Skin epidermis (tissue), 12 donors: ENCODE measurements at regions not wholly inside any gene's neighbourhood (a gene's known extent, or its start where the extent isn't known, plus 50 kb on each side); places are given as distances from the start of the nearest gene placed in this dataset.
"Not testable (repeated sequence)": the region's sequence is repeated elsewhere in the genome, so short reads cannot be mapped to it uniquely, and the experiment has no call there.

Experiments
- H3K27ac ChIP-seq, 21 experiments: fragments of 200-600 bp; sonication (generic) in 11 of 21; one replicate each; pipeline ENCODE4 v1.5.0; 2020; ENCODE audit warnings: mild to moderate bottlenecking in 3 of 21, inconsistent platforms in 2 of 21, moderate library complexity in 2 of 21
- H3K4me3 ChIP-seq, 7 experiments: fragments of 200-600 bp; sonication (generic) in 2 of 7; one replicate each; pipeline ENCODE4 v1.5.0; 2020; ENCODE audit warnings: inconsistent platforms in 2 of 7, mild to moderate bottlenecking in 2 of 7, moderate library complexity in 1 of 7

- H3K4me3 ChIP-seq, H3K27ac ChIP-seq: not testable (repeated sequence)
Observed at GRCh38 chr5:60454277-60454676, 245.7 kb downstream of the DEPDC1B start.

DNA sequence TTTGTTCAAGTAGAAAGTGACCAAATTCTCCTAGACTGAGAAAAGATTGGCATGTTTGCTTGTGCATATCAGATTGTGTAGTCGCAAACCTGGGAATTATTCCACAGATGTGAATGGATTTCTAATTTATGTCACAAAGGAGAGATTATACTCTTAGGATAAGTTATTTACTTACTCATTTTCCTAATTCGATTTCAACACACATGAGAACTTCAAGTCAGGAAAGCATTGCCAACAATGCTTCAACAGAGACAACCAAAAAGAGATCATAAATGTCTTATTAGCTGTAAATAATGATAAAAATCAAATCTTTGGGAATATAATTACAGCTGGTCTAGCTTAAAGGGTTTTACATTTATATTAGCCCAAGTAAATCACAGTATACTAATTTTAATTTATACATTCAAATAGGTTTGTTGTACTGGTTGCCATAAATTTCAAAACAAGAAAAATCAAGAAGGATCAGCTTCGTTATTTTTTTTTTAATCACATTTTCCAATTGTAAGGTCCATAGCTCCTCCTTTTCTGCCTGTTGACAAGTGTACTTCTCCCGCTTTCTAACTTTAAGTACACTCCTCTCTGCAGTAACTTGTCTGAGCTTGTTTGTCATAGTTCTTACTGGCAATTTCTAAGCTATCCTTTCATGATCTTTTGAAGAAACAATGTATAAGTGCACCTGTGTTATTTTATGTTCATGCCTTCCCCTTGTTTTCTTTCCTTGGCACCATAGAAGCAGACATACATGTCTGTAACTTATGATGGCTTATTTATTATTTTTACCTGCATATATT, 246.6 kb downstream of the DEPDC1B start:
- no peak overlapping the region for H3K27ac ChIP-seq
- no peak overlapping the region for H3K4me3 ChIP-seq

DNA sequence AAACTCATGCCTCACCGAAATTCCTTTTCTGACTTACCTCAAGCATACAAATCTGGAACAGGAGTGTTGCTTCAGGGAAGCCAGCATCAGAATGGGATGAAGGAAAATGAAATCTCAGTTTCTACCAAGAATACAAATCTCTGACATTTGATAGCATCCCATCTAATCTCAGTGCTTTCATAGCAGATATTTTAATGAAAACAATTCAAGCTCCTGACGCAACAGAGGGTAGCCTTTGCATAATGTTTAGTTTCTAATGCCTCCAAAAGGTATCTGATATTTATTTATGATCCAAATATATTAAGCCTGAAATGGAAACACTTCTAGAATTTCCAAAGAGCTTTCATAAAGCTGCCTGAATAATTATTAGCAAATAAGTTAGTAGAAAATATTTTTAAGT, 251.4 kb downstream of the DEPDC1B start:
- no peak overlapping the region for H3K27ac ChIP-seq
- no peak overlapping the region for H3K4me3 ChIP-seq

DNA sequence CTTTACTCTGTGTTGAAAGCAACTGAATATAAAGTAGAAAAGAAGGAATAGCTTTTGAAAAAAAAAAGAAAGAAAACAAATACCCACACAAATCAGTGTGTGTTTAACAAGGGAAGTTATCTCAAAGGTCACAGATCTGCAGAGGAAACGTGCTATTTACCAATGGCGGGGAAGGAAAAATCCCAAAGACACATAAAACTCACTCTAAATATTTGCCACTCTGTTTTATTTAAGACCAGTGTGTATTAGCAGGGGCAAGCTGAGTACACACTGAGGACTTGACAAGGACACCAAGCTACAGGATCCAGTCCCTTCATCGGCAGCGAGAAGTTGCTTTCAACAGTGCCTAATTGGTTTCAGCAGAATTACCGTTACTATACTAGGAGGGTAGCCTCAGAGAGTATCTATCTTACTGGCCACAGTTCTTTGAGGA, 252.5 kb downstream of the DEPDC1B start:
- Histone ChIP-seq H3K4me3 (no peak overlapping the region), H3K27ac (no peak overlapping the region)

DNA sequence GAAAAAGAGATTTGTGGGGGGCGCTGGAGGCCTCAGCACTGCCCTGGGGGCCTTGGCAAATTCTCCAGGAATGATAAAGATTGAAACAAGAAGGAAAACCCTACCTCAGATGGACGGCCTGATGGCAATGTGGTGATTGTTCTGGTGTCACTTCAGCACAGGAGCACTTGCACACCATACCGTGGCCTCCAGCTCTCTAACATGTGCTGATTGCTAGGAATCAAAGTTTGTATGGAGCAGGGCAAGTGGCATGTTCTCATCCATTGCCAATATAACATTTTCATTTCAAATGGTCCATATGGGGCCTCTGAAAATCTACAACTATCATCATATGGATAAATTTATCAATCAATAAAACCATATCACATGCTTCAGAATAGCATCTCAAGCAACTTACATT, 253.0 kb downstream of the DEPDC1B start:
- Histone ChIP-seq H3K27ac (no peak overlapping the region), H3K4me3 (no peak overlapping the region)

- Histone ChIP-seq H3K4me3 (no peak overlapping the region), H3K27ac (no peak overlapping the region)
Observed at GRCh38 chr5:60445921-60446320, 254.0 kb downstream of the DEPDC1B start.

DNA sequence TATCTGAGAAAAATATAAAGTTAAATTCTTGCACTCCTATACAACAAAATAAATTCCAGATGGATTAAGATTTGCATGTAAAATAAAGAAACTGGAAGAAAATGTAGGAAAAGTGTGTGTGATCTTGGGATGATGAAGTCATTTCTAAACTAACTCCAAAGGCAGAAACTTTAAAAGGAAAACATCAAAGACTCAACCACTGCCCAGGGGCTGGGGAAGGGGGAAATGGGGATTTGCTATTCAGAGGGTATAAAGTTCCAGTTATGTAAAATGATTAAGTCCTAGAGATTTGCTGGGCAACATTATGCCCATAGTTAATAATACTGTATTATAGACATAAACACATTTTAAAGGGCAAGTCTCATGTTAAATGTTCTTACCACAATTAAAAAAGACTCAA, 254.5 kb downstream of the DEPDC1B start:
- H3K27ac ChIP-seq = no peak overlapping the region

DNA sequence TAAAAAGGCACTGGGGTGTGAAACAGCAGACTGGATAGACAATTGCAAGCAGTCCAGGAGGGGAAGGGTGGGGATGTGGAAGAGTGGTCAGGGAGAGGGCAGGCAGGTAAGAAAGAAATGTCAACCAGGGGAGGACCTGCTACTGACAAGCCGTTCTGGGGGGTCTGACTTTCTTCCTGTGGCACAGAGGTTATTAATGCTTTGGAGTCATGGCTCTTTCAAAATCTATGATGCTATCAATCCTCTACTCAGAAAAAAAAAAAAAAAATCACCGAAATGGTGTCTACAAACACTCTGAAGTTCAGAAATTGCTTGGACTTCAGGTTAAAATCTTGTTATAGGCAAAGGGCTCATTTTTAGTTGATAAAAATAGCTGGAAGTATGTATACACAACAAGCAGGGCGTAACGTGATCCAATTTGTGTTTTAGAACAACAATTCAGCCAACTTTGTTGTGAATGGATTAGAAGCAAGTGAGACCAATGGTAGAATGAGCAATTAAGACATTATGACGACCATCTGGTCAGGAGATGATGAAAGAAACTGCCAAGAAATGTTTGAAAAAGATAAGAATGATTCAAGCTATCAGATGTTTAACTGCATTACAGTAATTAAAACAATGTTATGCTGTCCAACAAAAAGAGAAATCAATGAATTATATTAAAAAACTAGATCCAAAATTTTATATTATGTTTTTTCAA, 255.2 kb downstream of the DEPDC1B start:
- no peak overlapping the region for H3K27ac ChIP-seq
- no peak overlapping the region for H3K4me3 ChIP-seq

More for the DNA sequence above, 254.5 kb downstream of the DEPDC1B start:
- H3K4me3 ChIP-seq = no peak overlapping the region

DNA sequence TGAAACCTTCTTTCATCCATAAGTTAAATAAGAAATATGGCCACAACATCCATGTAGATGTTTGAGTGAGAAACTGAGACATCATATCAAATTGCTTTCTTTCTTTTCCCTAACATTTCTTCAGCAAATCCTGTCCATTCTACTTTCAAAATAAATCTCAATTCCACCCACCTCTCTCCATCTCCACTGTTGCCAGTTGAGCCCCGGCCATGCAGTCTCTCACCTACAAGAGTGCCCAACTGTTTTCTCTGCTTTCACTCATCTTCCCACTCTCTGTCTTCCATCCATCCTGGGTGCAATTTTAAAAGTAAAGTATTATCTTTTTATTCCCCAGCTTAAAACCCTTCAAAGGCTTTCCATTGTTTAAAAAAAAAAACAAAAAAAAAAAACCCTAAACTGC, 260.4 kb downstream of the DEPDC1B start:
- H3K27ac ChIP-seq = no peak overlapping the region
- H3K4me3 ChIP-seq = no peak overlapping the region

GRCh38 chr5:60437308-60437707, 262.7 kb downstream of the DEPDC1B start:
- H3K4me3 ChIP-seq = no peak overlapping the region
- no peak overlapping the region for H3K27ac ChIP-seq

DNA sequence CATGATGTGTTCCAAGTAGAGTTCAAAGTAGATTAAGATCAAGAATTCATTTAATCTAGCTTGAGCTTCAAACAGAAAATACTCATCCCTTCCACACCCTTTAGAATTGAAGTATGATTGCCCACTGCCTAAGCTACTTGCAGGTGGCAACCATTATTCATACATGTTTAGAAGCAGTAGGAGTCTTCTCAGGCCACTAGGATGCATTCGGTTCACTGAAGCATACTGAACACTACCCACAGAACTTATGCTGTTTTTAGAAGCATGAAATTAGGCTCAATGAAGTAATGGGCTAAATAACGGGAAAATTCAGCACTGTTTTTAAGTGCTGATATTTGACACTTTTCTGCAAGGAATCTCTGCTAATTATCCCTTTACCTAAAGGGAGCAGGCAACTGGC, 263.4 kb downstream of the DEPDC1B start:
- no peak overlapping the region for H3K27ac ChIP-seq
- no peak overlapping the region for H3K4me3 ChIP-seq

DNA sequence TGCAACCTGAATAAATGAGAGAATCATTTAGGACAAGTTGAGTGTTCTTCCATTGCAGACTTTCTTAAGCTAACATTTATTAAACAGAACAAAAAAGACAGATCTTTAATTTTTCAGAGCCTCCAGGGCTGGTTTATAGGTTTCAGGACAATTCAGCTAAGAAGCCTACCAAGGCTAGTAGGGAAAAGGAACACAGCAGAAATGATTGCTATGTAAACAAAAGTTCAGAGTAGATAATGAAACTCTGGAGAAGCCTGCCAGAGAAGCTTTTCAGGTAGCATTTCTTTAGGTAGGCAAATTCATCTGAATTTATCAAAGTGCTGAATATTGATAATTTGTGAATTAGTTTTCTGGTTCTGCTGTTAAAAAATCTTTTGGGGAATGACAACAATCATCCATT, 264.2 kb downstream of the DEPDC1B start:
- Histone ChIP-seq H3K4me3 (no peak overlapping the region), H3K27ac (no peak overlapping the region)

DNA sequence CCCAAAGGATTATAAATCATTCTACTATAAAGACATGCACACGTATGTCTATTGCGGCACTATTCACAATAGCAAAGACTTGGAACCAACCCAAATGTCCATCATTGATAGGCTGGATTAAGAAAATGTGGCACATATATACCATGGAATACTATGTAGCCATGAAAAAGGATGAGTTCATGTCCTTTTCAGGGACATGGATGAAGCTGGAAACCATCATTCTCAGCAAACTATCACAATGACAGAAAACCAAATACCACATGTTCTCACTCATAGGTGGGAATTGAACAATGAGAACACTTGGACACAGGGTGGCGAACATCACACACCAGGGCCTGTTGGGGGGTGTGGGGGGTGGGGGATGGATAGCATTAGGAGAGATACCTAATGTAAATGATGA, 273.8 kb downstream of the DEPDC1B start:
- not testable (repeated sequence) for H3K27ac ChIP-seq

GRCh38 chr5:60420773-60421172, 279.2 kb downstream of the DEPDC1B start:
- not testable (repeated sequence) for H3K4me3 ChIP-seq, H3K27ac ChIP-seq

More for the DNA sequence above, 273.8 kb downstream of the DEPDC1B start:
- H3K4me3 ChIP-seq = not testable (repeated sequence)

GRCh38 chr5:60417500-60418181, 282.3 kb downstream of the DEPDC1B start:
- Histone ChIP-seq H3K27ac (no peak overlapping the region), H3K4me3 (no peak overlapping the region)

DNA sequence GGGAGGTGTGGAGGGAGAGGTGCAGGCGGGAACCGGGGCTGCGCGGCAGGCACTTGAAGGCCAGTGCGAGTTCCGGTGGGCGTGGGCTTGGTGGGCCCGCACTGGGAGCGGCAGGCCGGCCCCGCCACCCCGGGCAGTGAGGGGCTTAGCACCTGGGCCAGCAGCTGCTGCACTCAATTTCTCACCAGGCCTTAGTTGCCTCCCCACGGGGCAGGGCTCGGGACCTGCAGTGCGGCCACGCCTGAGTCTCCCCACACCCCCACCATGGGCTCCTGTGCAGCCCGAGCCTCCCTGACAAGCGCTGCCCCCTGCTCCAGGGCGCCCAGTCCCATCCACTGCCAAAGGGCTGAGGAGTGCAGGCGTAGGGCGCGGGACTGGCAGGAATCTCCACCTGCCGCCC, 284.5 kb downstream of the DEPDC1B start:
- Histone ChIP-seq H3K4me3 (no peak overlapping the region), H3K27ac (no peak overlapping the region)

DNA sequence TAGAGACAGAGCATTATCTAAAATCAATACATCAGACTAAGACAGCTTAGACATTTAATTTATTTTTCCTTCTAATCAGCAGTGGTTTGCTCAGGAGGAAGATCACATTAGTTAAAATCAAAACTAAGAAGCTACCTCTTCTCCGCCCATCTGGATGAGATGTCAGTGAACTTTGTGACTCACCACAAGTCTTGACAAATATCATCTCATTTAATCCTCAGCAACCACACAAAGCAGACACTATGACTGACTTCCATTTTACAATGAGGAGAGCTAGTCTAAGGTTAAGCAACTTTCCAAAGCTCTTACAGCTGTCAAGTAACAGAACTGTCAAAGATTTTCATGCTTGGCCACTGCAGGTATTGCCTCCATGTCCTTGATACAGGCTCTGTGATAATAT, 289.5 kb downstream of the DEPDC1B start:
- Histone ChIP-seq H3K4me3 (no peak overlapping the region), H3K27ac (no peak overlapping the region)

DNA sequence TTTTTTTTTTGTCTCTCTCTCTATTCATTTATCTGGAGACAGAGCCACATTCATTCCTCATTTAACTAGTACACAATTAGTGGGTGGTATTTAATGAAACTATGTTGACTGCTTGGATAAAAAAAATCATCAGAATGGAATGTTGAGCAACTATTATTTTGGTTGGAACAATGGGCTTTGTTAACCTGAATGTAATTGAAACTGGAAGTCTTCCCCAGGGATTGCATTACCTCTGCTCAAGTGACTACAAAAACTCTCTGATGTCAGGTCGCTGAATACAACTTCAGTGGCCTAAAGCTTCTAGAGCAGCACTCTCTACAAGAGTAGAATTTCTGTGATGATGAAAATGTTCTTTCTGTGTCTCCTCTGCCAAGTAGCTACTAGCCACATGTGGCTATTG, 295.8 kb downstream of the DEPDC1B start:
- Histone ChIP-seq H3K4me3 (no peak overlapping the region), H3K27ac (no peak overlapping the region)

- H3K4me3 ChIP-seq = no peak overlapping the region
- H3K27ac ChIP-seq = no peak overlapping the region
Observed at GRCh38 chr5:60403343-60404006, 296.5 kb downstream of the DEPDC1B start.

DNA sequence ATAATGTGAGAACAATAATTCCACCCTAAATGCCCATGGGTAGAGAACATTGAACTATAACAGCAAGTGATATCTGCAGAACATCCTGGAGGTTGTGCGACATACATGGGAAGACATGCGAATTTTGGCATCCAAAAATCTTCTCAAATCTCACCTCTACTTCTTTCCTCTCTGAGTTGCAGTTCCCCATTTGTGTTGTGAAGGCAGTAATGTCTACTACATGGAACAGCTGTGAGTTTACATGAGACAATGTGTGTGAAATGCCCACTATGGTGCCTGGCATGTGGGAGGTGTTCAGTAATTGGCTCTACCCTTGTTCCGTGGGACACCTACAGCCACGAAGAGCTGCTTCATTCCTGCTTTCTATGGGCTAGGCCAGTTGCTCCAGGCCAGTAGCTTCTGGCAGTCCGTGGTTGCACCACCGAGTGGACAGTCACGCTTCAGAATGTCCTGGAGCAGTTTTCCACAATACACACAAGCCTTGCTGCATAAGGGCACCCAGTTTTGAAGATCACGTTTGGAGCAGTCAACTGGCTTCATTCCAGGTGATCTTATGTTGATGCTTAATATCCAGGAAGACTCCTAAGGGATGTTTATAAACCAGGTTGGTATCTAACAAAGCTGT, 297.7 kb downstream of the DEPDC1B start:
- H3K4me3 ChIP-seq = no peak overlapping the region
- no peak overlapping the region for H3K27ac ChIP-seq
